ENCODE measurements at regions not wholly inside any gene's neighbourhood (a gene's known extent, or its start where the extent isn't known, plus 50 kb on each side); places are given as distances from the start of the nearest gene placed in this dataset.
"Not testable (repeated sequence)": the region's sequence is repeated elsewhere in the genome, so short reads cannot be mapped to it uniquely, and the experiment has no call there.

- no peak for DNase-seq (ENCODE audit: low read depth)
Observed at GRCh38 chr7:149565096-149565382, 67.4 kb upstream of the ZNF746 start.

GRCh38 chr7:149564340-149565095 lies 66.9 kb upstream of the ZNF746 start:
- no peak for DNase-seq (ENCODE audit: low read depth)

- DNase-seq (ENCODE audit: low read depth), result no peak
Observed at GRCh38 chr7:149562602-149563001, 65.0 kb upstream of the ZNF746 start.

- no peak for DNase-seq (ENCODE audit: low read depth)
Observed at GRCh38 chr7:149561072-149561471, 63.5 kb upstream of the ZNF746 start.

GRCh38 chr7:149559711-149560110 lies 62.1 kb upstream of the ZNF746 start:
- DNase-seq (ENCODE audit: low read depth), result no peak

- no peak for DNase-seq (ENCODE audit: low read depth)
Observed at GRCh38 chr7:149558149-149558861, 60.7 kb upstream of the ZNF746 start.

- not testable (repeated sequence) for DNase-seq (ENCODE audit: low read depth)
Observed at GRCh38 chr7:149556525-149556924, 58.9 kb upstream of the ZNF746 start.

GRCh38 chr7:149554821-149555220 lies 57.2 kb upstream of the ZNF746 start:
- not testable (repeated sequence) for DNase-seq (ENCODE audit: low read depth)

GRCh38 chr7:149553991-149554390 lies 56.4 kb upstream of the ZNF746 start:
- not testable (repeated sequence) for DNase-seq (ENCODE audit: low read depth)

GRCh38 chr7:149552799-149553198 lies 55.2 kb upstream of the ZNF746 start:
- DNase-seq (ENCODE audit: low read depth), result no peak
